GM12891 (cell line): ENCODE measurements at regions not wholly inside any gene's neighbourhood (a gene's known extent, or its start where the extent isn't known, plus 50 kb on each side); places are given as distances from the start of the nearest gene placed in this dataset.

Experiments
- POLR2A ChIP-seq: IDR thresholded peaks from 2 replicates; pipeline ENCODE4 v1.6.1; 2011; ENCODE audit warnings: low read depth, low read length, control low read depth
- TAF1 ChIP-seq: IDR thresholded peaks from 2 replicates; pipeline ENCODE4 v1.6.1; 2011; ENCODE audit warnings: low read depth, low read length, control low read depth

GRCh38 chr1:188188317-188188716 lies 1359.6 kb downstream of the PLA2G4A start:
- TF ChIP-seq POLR2A (no peak), TAF1 (no peak)
